PC-3 (cell line): ENCODE measurements at regions not wholly inside any gene's neighbourhood (a gene's known extent, or its start where the extent isn't known, plus 50 kb on each side); places are given as distances from the start of the nearest gene placed in this dataset.
A peak's percentile ranks its signal among the peaks of the same experiment; 100 is the strongest.

Experiments
- ATAC-seq: fragments of 200-7000 bp; cut with Tn5 transposase; 2 replicates; pipeline ENCODE4 v1.9.1; 2020; ENCODE audit warnings: mild to moderate bottlenecking, moderate library complexity
- BruUV-seq: library from RNA; stranded (reverse); fragments of 400-500 nt; replicated peaks from 2 replicates; lab custom pipeline; 2021; lab: Mats Ljungman, UMichigan
- CTCF ChIA-PET: fragments of 300-600 bp; sonication (Branson Sonifier 250); formaldehyde crosslinking; loops from one replicate; lab custom pipeline; 2022; ENCODE audit warnings: antibody characterized with exemption; lab: Charles Lee
- POLR2A ChIA-PET: fragments of 300-600 bp; sonication (Branson Sonifier 250); formaldehyde crosslinking; loops from one replicate; lab custom pipeline; 2022; ENCODE audit warnings: antibody characterized with exemption; ENCODE audit not compliant: unreplicated experiment; lab: Charles Lee
- DNase-seq: peaks from one replicate; pipeline ENCODE4 v3.0.0-alpha.2; 2015
- H2AFZ ChIP-seq: fragments of 300-600 bp; sonication (generic); 2 replicates; pipeline ENCODE4 v1.6.0; 2016; ENCODE audit warnings: antibody characterized with exemption, low read length
- H3F3A ChIP-seq: fragments of 300-600 bp; sonication (generic); one replicate; pipeline ENCODE4 v1.6.0; 2017; ENCODE audit warnings: antibody characterized with exemption, low read length, control low read depth, mild to moderate bottlenecking; ENCODE audit not compliant: unreplicated experiment
- H3K27ac ChIP-seq: fragments of 300-600 bp; sonication (generic); 2 replicates; pipeline ENCODE4 v1.5.1; 2016; ENCODE audit warnings: mild to moderate bottlenecking, low read length
- H3K27me3 ChIP-seq: fragments of 300-600 bp; sonication (generic); 2 replicates; pipeline ENCODE4 v1.6.1; 2016; ENCODE audit warnings: low read length, mixed read lengths
- H3K36me3 ChIP-seq: fragments of 300-600 bp; sonication (generic); 2 replicates; pipeline ENCODE4 v1.6.1; 2016; ENCODE audit warnings: low read depth, mixed run types, low read length, mixed read lengths
- H3K4me1 ChIP-seq: fragments of 300-600 bp; sonication (generic); 2 replicates; pipeline ENCODE4 v1.5.1; 2016; ENCODE audit warnings: low read length; ENCODE audit not compliant: insufficient read depth
- H3K4me2 ChIP-seq: fragments of 300-600 bp; sonication (generic); 2 replicates; pipeline ENCODE4 v1.6.0; 2016; ENCODE audit warnings: low read length
- H3K4me3 ChIP-seq: fragments of 300-600 bp; sonication (generic); 2 replicates; pipeline ENCODE4 v1.5.1; 2016; ENCODE audit warnings: mild to moderate bottlenecking, low read length, mixed read lengths
- H3K79me2 ChIP-seq: fragments of 300-600 bp; sonication (generic); 2 replicates; pipeline ENCODE4 v1.6.1; 2017; ENCODE audit warnings: low read length, mixed read lengths
- H3K9ac ChIP-seq: fragments of 300-600 bp; sonication (generic); 2 replicates; pipeline ENCODE4 v1.6.0; 2016; ENCODE audit warnings: mild to moderate bottlenecking, low read length
- H3K9me2 ChIP-seq: fragments of 300-600 bp; sonication (generic); replicated peaks from 2 replicates; pipeline ENCODE4 v1.6.1; 2016; ENCODE audit warnings: mixed run types, low read length, mixed read lengths
- H3K9me3 ChIP-seq: fragments of 300-600 bp; sonication (generic); 2 replicates; pipeline ENCODE4 v1.6.1; 2016; ENCODE audit warnings: low read length, mixed read lengths
- H4K20me1 ChIP-seq: fragments of 300-600 bp; sonication (generic); 2 replicates; pipeline ENCODE4 v1.6.1; 2016; ENCODE audit warnings: low read length, mixed read lengths
- CTCF ChIP-seq: fragments of 300-600 bp; sonication (generic); conservative IDR thresholded peaks from 2 replicates; pipeline ENCODE4 v1.5.1; 2017; ENCODE audit warnings: antibody characterized with exemption, low read depth, mild to moderate bottlenecking, low read length
- EZH2 ChIP-seq: fragments of 300-600 bp; sonication (generic); IDR thresholded peaks from one replicate; pipeline ENCODE4 v1.6.1; 2017; ENCODE audit warnings: antibody characterized with exemption, mild to moderate bottlenecking, low read length; ENCODE audit not compliant: unreplicated experiment
- EZH2phosphoT487 ChIP-seq: fragments of 300-600 bp; sonication (generic); IDR thresholded peaks from 2 replicates; pipeline ENCODE4 v1.6.1; 2018; ENCODE audit warnings: mild to moderate bottlenecking, antibody characterized with exemption, low read length, borderline replicate concordance
- intact Hi-C: fragments of 100-400 bp; cut with micrococcal nuclease; formaldehyde crosslinking; loops from 2 replicates; pipeline ENCODE4 v1.9.0; 2023

GRCh38 chr6:12576389-12576788 is 140.2 kb upstream of the PHACTR1 start:
- no peak for ATAC-seq
- TF ChIP-seq EZH2 (no peak), EZH2phosphoT487 (no peak), CTCF (no peak)
- Histone ChIP-seq H3K36me3 (no peaks in the 10 kb centered on the region), H3F3A (no peaks in the 10 kb centered on the region), H3K4me1 (peaks cover 49% of the 10 kb centered on the region), H3K9ac (no peak overlapping the region), H3K4me2 (no peak overlapping the region), H3K9me3 (no peaks in the 10 kb centered on the region), H2AFZ (no peak overlapping the region), H4K20me1 (no peaks in the 10 kb centered on the region), H3K4me3 (no peak overlapping the region), H3K27ac (no peak overlapping the region), H3K27me3 (no peaks in the 10 kb centered on the region), H3K9me2 (no peaks in the 10 kb centered on the region; the same call in 1 of the 2 replicates), H3K79me2 (no peaks in the 10 kb centered on the region)
- peak; percentile 48 for DNase-seq
- POLR2A ChIA-PET, result interaction anchor here (0.7 kb wide), 1 partner anchor 165 kb away, joined by 4 read pairs; no protein-coding TSS in a partner anchor
- CTCF ChIA-PET, result no interaction called here
- intact Hi-C loops, result loop anchor here (10.0 kb wide), 1 partner anchor 92 kb away; no protein-coding TSS in a partner anchor
- BruUV-seq, result no TSS peak

GRCh38 chr6:12577124-12577850 is 139.3 kb upstream of the PHACTR1 start:
- Histone ChIP-seq H3K4me1 (peaks cover 49% of the 10 kb centered on the region), H3K79me2 (no peaks in the 10 kb centered on the region), H3K9me3 (no peaks in the 10 kb centered on the region), H4K20me1 (no peaks in the 10 kb centered on the region), H3K4me3 (no peak overlapping the region), H3K27ac (no peak overlapping the region), H3F3A (no peaks in the 10 kb centered on the region), H3K9me2 (no peaks in the 10 kb centered on the region; the same call in 1 of the 2 replicates), H2AFZ (no peak overlapping the region), H3K27me3 (no peaks in the 10 kb centered on the region), H3K36me3 (no peaks in the 10 kb centered on the region), H3K4me2 (peak overlapping the region; percentile 44; the same call in 1 of the 2 replicates), H3K9ac (no peak overlapping the region)
- intact Hi-C loops, result loop anchor here (10.0 kb wide), 1 partner anchor 92 kb away; no protein-coding TSS in a partner anchor
- ChIA-PET CTCF (no interaction called here), POLR2A (interaction anchor here (0.5 kb wide), 1 partner anchor 1172 kb away, joined by 13 read pairs; no protein-coding TSS in a partner anchor)
- BruUV-seq, result no TSS peak
- ATAC-seq, result no peak
- peak; percentile 19 for DNase-seq
- TF ChIP-seq EZH2phosphoT487 (no peak), CTCF (no peak), EZH2 (no peak)

- no peaks in the 10 kb centered on the region; the same call in 1 of the 2 replicates for H3K9me2 ChIP-seq
- ChIA-PET POLR2A (no interaction called here), CTCF (no interaction called here)
- no peaks in the 10 kb centered on the region for H3K27me3 ChIP-seq
- H3K4me1 ChIP-seq, result peaks cover 42% of the 10 kb centered on the region
- no peaks in the 10 kb centered on the region for H3K79me2 ChIP-seq
- no peak overlapping the region for H2AFZ ChIP-seq
- no peaks in the 10 kb centered on the region for H3K9me3 ChIP-seq
- no peak overlapping the region for H3K4me3 ChIP-seq
- H3K27ac ChIP-seq, result peak overlapping the region; percentile 57
- no peaks in the 10 kb centered on the region for H4K20me1 ChIP-seq
- ATAC-seq, result peak; percentile 71
- H3F3A ChIP-seq, result no peaks in the 10 kb centered on the region
- DNase-seq, result peak; percentile 58
- BruUV-seq, result no TSS peak
- H3K36me3 ChIP-seq, result no peaks in the 10 kb centered on the region
- TF ChIP-seq CTCF (no peak), EZH2phosphoT487 (no peak), EZH2 (no peak)
- peak overlapping the region; percentile 44 for H3K4me2 ChIP-seq
- no peak overlapping the region for H3K9ac ChIP-seq
- intact Hi-C loops, result loop anchor here (10.0 kb wide), 1 partner anchor 93 kb away; no protein-coding TSS in a partner anchor
These were observed 138.5 kb upstream of the PHACTR1 start for GRCh38 chr6:12578097-12578496.
